Left renal pelvis (tissue), 4 donors: ENCODE measurements at regions not wholly inside any gene's neighbourhood (a gene's known extent, or its start where the extent isn't known, plus 50 kb on each side); places are given as distances from the start of the nearest gene placed in this dataset.

Experiments used
- DNase-seq, 4 donors: peaks; one replicate each; pipeline ENCODE4 v3.0.0-alpha.2; 2013; ENCODE audit warnings: low read depth in 4 of 4, low spot score in 3 of 4

GRCh38 chr1:234750922-234751627 is 141.1 kb upstream of the IRF2BP2 start:
- DNase-seq, result no peak

GRCh38 chr1:234748713-234749112 is 138.7 kb upstream of the IRF2BP2 start:
- DNase-seq, result no peak

GRCh38 chr1:234748066-234748465 is 138.1 kb upstream of the IRF2BP2 start:
- no peak for DNase-seq

GRCh38 chr1:234746798-234747196 is 136.8 kb upstream of the IRF2BP2 start:
- no peak for DNase-seq

- no peak for DNase-seq
Observed at GRCh38 chr1:234745844-234746797, 136.1 kb upstream of the IRF2BP2 start.

GRCh38 chr1:234745276-234745675 is 135.3 kb upstream of the IRF2BP2 start:
- no peak for DNase-seq

- peak; percentile 58 to 74 (median 73) for DNase-seq
Observed at GRCh38 chr1:234743791-234744611, 134.0 kb upstream of the IRF2BP2 start.

GRCh38 chr1:234742622-234743021 is 132.6 kb upstream of the IRF2BP2 start:
- no peak for DNase-seq

- DNase-seq, result no peak
Observed at GRCh38 chr1:234737967-234738314, 128.0 kb upstream of the IRF2BP2 start.

GRCh38 chr1:234735916-234736315 is 125.9 kb upstream of the IRF2BP2 start:
- no peak for DNase-seq

- DNase-seq, result no peak
Observed at GRCh38 chr1:234735476-234735875, 125.5 kb upstream of the IRF2BP2 start.

- DNase-seq, result no peak
Observed at GRCh38 chr1:234734869-234735268, 124.9 kb upstream of the IRF2BP2 start.

GRCh38 chr1:234734412-234734835 is 124.4 kb upstream of the IRF2BP2 start:
- DNase-seq, result no peak

- no peak for DNase-seq
Observed at GRCh38 chr1:234733427-234733826, 123.4 kb upstream of the IRF2BP2 start.

GRCh38 chr1:234732671-234733390 is 122.9 kb upstream of the IRF2BP2 start:
- no peak for DNase-seq

GRCh38 chr1:234732260-234732659 is 122.3 kb upstream of the IRF2BP2 start:
- DNase-seq, result no peak

GRCh38 chr1:234731569-234732085 is 121.6 kb upstream of the IRF2BP2 start:
- no peak for DNase-seq

- DNase-seq, result no peak
Observed at GRCh38 chr1:234730770-234731568, 121.0 kb upstream of the IRF2BP2 start.

- no peak for DNase-seq
Observed at GRCh38 chr1:234730475-234730769, 120.4 kb upstream of the IRF2BP2 start.
